HG02798 (cell line): ENCODE measurements at regions not wholly inside any gene's neighbourhood (a gene's known extent, or its start where the extent isn't known, plus 50 kb on each side); places are given as distances from the start of the nearest gene placed in this dataset.

Experiments used
- ATAC-seq: cut with Tn5 transposase; IDR thresholded peaks from one replicate; pipeline ENCODE4 v1.9.1; 2021; ENCODE audit warnings: mild to moderate bottlenecking; ENCODE audit not compliant: unreplicated experiment, poor library complexity

- no peak for ATAC-seq
Measured at GRCh38 chr5:67337751-67338150, 141.2 kb upstream of the CD180 start.

GRCh38 chr5:67335426-67335825 is 138.8 kb upstream of the CD180 start:
- ATAC-seq: no peak

DNA sequence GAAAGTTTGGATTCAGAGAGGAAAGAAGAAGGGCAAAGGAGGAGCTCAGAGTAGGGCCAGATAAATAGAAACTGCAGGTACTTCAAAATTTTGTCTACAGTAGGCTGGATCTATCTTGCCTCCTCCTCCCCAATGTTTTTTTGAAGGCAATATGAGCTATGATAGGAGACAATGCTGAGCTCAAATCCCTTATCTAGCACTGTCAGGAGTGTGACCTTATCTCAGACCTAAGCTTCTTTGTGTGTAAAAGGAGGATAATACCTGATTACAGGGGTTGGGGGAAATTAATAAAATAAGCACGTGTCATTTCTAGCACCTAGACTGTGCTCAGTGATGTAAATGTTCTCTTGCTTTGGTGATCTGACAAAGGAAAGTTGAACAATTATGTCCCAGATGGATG is 137.8 kb upstream of the CD180 start:
- no peak for ATAC-seq

DNA sequence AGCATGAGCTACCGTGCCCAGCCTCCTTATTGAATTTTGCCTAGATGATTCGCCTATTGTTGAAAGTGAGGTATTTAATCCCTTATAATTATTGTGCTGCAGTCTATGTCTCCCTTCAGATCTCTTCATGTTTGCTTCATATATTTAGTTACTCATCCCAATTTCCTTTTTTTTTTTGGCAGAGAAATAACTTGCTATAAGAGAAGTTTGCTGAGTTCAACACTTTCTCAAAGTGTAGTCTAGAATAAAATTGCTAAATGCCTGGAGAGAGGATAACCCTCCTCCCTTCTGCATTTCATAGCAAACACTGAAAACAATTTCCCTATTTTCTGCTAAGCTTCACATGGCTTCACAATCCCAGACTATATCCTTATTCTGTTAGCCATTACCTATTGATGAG is 136.6 kb upstream of the CD180 start:
- no peak for ATAC-seq

DNA sequence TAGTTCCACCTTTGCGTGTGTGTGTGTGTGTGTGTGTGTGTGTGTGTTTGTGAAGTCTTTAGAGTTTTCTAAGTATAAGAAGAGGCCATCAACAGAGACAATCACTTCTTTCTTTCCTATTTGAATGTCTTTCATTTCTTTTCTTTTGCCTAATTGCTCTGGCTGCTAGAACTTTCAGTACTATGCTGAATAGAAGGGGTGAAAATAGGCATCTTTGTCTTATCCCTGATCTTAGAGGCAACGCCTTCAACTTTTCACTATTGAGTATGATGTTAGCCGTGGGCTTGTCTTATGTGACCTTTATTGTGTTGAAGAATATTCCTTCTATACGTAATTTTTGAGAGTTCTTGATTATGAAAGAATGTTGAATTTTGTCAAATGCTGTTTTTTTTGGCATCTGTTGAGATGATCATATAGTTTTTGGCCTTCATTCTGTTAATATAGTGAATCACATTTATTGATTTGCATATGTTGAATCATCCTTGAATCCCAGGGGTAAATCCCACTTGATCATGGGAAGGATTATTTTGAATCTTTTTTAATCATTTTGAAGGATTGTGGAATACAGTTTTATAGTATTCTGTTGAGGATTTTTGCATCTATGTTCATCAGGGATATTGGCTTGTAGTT is 134.8 kb upstream of the CD180 start:
- no peak for ATAC-seq

- ATAC-seq: no peak
Measured at GRCh38 chr5:67319935-67320725, 123.5 kb upstream of the CD180 start.

- no peak for ATAC-seq
Measured at GRCh38 chr5:67318746-67319145, 122.1 kb upstream of the CD180 start.

DNA sequence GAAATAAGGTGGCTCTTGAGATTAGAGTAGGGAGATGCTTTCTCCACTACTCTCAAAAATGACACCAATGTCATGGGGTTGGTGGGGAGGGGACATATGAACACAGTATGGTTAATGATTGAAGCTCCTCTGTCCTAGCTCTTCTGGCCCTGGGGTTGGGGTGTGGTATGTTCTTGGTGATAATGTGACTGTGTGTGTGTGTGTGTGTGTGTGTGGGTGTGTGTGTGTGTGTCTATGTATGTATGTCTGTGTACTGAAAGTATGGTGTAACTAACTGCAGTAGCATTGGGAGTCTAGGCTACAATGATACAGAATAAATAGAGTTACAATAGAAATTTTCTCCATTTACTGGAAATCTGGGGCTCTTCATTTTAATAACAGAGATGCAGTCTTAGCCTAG is 121.0 kb upstream of the CD180 start:
- no peak for ATAC-seq

- ATAC-seq: no peak
Measured at GRCh38 chr5:67316695-67317094, 120.1 kb upstream of the CD180 start.

GRCh38 chr5:67315082-67315989 is 118.7 kb upstream of the CD180 start:
- no peak for ATAC-seq

- no peak for ATAC-seq
Measured at GRCh38 chr5:67311701-67312100, 115.1 kb upstream of the CD180 start.

DNA sequence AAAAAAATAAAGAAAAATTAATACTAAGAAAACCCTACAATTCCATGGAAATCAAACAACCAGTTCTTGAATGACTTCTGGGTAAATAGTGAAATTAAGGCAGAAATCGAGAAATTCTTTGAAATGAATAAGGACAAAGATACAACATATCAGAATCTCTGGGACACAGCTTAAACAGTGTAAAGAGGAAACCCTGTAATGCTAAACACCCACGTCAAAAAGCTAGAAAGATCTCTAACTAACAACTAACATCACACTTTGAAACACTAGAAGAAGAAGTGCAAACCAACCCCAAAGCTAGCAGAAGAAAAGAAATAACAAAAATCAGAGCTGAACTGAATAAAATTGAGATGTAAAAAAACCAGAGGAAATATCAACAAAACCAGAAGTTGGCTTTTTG is 114.6 kb upstream of the CD180 start:
- no peak for ATAC-seq

DNA sequence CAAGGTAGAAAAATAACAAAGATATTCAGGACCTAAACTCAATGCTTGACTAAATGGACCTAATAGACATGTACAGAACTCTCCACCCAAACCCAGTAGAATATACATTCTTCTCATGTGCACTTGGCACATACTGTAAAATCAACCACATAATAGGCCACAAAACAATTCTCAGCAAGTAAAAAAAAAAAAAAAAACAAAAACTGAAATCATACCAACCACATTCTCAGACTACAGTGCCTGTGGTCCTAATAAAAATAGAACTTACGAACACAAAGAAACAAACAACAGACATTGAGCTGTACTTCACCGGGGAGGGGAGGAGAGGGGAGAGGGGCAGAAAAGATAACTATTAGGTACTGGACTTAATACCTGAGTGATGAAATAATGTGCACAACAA is 114.1 kb upstream of the CD180 start:
- ATAC-seq: no peak

- no peak for ATAC-seq
Measured at GRCh38 chr5:67310169-67310568, 113.6 kb upstream of the CD180 start.

DNA sequence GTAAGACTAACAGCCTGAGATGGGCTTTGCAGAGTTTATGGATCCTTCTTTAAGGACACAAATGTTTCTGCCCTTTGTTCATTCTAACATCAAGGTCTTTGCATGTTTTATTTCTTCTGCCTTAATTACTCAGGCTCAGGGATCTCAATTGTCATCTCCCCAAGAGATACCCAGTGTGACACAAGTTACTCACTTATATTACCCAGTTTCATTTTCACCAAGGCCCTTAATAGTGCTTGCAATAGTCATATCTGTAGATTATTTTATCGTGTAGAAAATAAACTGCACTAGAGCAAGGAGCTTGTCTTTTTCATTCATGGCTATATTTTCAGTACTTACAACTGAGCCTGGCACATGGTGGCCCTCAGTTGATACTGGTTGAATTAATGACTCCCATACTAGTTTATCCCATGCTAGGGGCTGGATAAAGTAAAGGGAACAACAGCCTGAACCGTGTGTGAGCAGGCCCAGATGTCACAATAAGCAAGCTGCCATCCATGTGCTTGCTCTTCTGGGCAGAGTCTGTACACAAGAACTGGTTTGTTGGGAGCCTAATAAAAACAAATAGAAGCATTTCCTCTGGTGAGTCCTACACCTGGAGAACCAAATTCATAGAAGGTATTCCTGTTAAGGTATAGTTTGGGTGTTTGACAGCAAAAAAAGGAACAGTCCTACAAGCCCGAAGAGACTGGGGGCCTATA is 112.5 kb upstream of the CD180 start:
- no peak for ATAC-seq

GRCh38 chr5:67306965-67307607 is 110.5 kb upstream of the CD180 start:
- ATAC-seq: no peak

DNA sequence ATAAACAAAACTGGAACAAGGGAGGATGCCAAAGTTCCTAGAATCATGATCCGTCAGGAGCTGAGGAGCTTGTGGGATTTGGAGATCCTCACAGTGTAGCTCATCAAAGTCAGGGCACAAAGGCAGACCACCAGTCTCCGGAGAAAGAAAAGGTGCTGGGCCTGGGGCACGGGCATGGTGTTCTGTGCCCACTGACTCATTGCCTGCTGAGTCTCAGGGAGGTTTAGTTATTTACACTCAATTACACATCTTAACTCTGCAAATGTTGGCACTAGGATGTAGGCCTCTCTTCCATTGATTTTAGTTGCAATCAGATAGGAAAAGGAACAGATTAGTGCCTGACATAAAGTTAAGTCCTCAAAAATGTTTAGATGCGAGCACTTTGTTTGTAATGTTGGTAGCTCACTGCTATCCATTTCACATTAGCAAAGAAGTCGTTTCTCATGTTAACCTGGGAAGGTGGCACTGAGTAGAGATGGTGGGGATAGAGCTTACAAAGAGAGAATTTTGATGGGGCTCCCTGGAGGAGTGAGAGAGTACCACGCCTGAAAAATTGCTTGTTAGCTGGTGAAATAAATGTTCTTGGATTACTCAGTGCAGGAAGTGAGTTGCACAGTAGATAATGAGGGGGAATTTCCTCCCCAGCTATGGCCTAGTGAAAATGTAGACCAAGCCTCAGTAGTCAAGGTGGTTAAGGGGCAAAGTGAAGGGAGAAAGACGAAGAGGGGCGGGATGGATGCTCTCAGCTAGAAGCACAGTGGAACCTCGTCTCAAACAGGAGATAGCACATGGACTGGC is 109.5 kb upstream of the CD180 start:
- no peak for ATAC-seq

GRCh38 chr5:67305401-67305800 is 108.8 kb upstream of the CD180 start:
- no peak for ATAC-seq

- no peak for ATAC-seq
Measured at GRCh38 chr5:67303356-67303755, 106.8 kb upstream of the CD180 start.
